Iris pigment epithelial cell (primary cell): ENCODE measurements at regions not wholly inside any gene's neighbourhood (a gene's known extent, or its start where the extent isn't known, plus 50 kb on each side); places are given as distances from the start of the nearest gene placed in this dataset.

Source experiments
- DNase-seq: peaks from one replicate; pipeline ENCODE4 v3.0.0-alpha.2; 2011; ENCODE audit warnings: low read depth

DNA sequence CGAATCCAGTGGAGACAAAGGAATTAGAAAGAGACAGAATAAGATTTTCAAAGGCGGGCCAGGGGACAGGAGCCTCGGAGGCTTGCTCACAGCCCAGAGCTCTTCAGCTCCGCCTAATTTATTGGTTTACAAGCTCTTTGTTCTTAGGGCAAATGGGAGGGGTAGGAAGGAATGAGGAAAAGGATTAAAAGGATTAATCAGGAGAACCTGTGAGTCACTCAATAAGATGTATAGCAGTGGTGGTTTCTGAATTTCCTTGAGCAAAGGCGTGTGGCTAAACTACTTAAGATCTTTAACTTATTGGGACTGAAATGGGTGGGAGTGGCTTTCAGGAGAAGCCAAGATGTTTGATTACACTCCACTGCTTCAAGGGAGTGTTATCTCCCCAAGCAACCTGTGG lies 456.0 kb upstream of the SPANXN1 start:
- peak; percentile 4 for DNase-seq

DNA sequence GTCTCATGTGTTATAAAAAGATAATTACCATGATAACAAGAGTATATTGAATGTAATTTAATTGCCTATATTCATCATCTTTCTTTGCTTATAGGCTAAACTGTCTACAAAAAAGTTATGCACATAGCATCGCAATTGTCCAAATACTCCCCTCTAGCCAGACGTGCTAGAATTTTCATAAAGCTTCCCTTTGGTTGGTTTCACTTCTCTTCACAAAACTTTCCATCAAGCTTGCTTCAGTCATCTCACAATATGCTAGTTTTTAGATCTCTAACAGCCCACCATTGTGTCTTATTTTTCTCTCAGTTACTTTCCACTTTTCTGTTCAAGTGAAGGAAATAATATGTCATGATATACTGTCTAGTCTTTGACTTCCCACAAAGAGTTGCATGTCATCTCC lies 448.3 kb upstream of the SPANXN1 start:
- DNase-seq, result no peak

DNA sequence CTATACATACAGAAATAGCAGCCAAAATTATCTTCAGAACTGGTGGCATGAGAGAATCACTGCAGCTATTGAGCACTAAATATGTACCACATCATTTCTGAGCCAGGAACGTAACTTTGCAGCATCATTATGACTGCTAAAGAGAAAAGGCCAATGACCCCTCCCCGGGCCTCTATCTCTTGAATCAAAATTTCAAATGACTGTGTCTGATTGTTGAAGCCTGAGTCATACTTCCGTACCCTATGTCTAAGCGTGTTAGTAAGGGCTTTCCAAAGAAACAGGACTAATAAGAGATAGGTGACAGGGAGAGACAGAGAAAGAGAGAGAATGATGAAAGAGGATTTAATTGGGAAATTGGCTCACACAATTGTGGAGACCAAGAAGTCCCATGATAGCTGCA lies 445.5 kb upstream of the SPANXN1 start:
- DNase-seq, result peak; percentile 39

DNA sequence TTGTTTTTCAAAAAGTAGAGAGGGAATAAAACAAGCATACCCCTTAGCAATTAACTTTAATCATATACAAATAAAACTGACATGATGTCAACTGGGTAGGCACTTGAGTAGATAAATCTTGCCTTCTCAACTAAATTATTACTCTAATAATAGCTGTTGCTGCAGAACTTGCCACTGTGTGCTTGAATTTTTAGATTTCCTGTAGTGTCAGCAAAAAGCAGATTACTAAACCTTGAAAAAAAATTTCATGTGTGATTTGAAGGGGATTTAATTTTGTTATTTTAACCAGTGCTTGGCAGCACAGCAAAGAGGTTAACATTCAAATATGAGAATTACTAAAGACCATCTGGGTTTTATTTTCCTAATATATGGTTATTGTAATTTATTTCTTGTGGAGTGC lies 438.3 kb upstream of the SPANXN1 start:
- DNase-seq, result no peak

DNA sequence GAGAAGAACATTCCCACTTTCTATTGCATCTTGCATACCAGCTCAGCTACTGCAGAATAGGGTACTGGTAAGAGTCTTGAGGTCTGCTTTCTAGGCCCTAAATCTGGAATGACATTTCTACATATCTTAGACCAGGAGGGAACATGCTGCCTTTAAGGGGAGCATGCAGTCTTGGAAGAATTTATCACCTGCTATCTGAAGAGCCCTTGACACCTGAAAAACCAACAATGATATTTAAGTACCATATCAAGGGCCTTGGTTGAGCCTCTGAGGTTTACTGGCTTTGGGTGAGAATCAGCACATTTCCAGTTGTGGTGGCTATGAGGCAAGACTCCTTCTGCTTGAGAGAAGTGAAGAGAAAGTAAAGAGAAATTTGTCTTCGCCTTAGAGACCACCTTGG lies 436.8 kb upstream of the SPANXN1 start:
- no peak for DNase-seq

DNA sequence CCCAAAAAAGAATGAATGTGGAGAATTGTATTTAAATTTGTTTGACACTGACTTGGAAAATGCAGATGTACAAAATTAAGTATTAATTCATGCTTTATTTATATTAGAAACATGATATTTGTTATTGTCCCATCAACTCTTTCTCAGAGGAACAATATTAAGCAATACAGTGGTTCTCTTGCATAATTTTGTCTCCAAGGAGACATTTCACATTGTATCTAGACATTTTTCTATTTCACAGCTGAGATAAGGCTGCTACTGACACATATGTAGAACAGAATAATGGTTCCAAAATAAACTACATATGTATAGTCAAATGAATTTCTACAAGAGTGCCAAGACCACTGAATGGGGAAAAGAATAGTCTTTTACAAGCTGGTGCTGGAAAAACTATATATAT lies 427.9 kb upstream of the SPANXN1 start:
- peak; percentile 40 for DNase-seq

DNA sequence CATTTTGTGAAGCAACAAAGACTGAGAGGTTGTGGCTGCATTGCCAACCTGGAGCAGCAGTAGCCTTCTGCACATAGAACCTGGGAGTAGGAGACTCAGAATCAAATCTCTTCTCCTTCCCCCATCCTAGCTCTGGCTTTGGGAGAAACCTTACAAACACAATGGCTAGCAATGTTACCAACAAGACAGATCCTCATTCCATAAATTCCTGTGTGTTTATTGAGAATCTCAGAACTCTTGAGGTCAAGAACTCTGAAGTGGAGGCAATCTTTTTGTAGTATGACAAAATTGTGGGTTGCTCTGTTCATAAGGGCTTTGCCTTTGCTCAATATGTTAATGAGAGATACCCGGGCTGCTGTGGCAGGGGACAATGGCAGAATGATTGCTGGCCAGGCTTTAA lies 406.7 kb upstream of the SPANXN1 start:
- peak; percentile 19 for DNase-seq

DNA sequence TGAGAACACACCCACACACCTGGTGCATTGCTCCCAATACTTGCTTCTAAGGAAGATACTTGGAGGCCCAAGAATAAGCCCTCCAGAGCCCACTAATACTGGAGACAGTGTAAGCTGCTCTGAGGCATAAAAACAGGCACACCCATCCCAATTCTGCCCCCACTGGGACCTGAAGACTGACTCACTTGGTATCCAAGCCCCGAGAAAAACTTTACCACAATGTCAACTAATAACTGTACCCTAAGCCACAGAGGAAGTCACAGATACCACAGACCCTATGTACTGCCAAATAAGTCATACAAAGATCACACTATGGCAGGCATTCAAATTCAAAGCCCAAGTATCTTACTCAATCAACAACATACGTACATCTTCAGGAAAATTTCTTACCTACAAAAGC lies 398.2 kb upstream of the SPANXN1 start:
- peak; percentile 1 for DNase-seq

DNA sequence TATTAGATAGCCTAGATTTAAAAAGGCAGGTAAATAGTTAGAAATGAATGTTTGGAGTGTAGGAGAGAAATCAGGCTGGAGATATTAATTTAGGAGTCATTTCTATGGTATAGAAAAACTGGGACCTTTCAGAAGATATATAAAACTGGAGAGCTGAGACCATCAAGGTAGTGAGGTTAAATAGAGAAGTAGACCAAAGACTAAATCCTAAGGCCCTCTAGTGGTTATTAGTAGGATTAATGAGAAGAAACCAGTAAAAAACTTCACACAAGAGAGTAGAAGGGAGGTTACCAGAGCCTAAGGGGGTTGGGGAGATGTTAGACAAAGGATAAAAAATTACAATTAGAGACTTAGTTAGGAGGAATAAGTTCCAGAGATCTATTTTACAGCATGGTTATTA lies 351.0 kb upstream of the SPANXN1 start:
- DNase-seq, result peak; percentile 2

DNA sequence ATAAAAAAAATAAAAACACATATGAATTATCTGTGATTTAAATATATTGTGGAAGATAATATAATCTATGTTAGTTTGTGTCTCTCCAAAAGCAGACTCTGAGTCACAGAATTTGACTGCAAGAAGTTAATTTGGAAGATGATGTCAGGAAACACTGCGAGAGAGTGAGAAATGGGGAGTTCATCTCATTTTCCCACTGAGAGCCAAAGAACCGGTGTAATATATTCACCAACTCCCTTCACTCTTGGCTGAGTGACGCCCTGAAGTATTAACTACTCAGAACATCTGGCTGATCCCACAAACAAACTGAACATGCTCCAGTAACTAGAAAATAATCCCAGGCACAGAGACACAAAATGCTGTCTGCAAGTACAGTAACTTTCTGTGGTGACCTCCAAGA lies 345.8 kb upstream of the SPANXN1 start:
- DNase-seq, result no peak

DNA sequence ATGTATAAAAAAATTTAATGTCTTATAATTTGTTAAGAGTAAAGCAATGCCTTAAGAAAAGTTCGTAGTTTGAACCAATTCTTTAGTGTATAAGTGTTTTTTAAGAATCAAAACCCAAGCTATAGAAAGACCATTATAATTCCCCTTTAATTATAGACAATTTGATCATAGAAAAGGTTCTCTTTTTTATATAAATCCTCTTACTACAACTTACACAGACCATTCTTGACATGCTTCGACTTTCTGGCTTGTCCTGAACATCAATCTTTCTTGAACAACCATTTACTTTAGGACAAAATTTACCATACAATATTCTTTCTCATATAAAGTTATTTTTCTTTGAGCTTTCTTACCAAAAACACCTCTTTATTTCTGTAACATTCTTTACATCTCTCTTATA lies 330.5 kb upstream of the SPANXN1 start:
- no peak for DNase-seq

DNA sequence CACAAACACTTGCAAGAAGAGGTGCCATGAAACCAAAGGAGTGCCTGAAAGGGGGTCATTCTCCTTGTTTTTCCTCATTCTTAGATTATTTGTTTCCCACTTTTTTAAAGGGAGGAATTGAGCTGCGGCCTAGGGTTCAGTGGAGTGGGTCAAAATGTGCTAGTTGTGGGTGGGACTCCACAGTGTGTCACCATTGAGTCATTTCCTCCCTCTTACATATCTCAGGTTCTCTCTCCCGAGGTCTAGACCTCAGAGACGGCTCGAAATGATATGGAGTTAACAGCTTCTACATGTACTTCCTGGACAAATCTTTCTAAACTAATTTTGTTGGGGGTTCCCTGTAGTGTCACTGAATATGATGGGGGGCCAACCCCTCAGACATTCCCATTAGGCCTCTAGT lies 328.4 kb upstream of the SPANXN1 start:
- peak; percentile 25 for DNase-seq

DNA sequence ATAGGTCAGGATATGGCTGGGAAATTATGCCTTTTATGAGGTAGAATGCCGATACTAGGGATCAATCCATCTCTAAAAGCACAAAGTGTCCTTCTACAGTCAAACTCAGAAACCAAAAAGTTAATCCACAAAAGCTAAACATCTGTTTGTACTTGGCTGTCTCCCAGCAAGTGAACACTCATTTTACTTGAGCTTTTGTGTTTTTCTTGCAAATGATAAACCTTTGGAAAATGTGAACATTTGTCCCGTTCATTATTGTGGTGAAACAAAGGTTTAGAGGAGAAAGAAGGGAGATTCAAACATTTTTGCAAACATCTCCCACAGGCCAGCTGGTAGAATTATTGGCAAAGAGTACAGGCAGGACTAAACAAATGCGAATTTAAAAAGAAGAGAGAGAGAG lies 300.6 kb upstream of the SPANXN1 start:
- DNase-seq, result peak; percentile 5
